Heart left ventricle (tissue), 16 donors: ENCODE measurements at regions not wholly inside any gene's neighbourhood (a gene's known extent, or its start where the extent isn't known, plus 50 kb on each side); places are given as distances from the start of the nearest gene placed in this dataset.

Source experiments
- ATAC-seq, 4 donors: fragments of 200-7000 bp; cut with Tn5 transposase; one replicate each; pipeline ENCODE4 v1.9.1; 2020 to 2022; ENCODE audit warnings: moderate library complexity in 4 of 4, mild to moderate bottlenecking in 3 of 4, moderate number of reproducible peaks in 1 of 4
- DNase-seq, 5 donors: peaks; one replicate each; pipeline ENCODE4 v3.0.0-alpha.2; 2020
- H3K27ac ChIP-seq, 12 donors: fragments of 200-600 bp; sonication (generic) in 4 of 12; one replicate each; pipeline versions ENCODE4 v1.5.0 to v1.8.0; 2016 to 2022; ENCODE audit warnings: mild to moderate bottlenecking in 2 of 12
- H3K27me3 ChIP-seq, 9 donors: fragments of 200-600 bp; sonication (generic) in 2 of 9; one replicate each; pipeline versions ENCODE4 v1.5.1 to v1.8.0; 2016 to 2022; ENCODE audit warnings: mild to moderate bottlenecking in 3 of 9
- H3K36me3 ChIP-seq, 9 donors: fragments of 200-600 bp; sonication (generic) in 2 of 9; one replicate each; pipeline versions ENCODE4 v1.5.0 to v1.8.0; 2018 to 2022; ENCODE audit warnings: mild to moderate bottlenecking in 2 of 9
- H3K4me1 ChIP-seq, 12 donors: fragments of 200-600 bp; sonication (generic) in 4 of 12; one replicate each; pipeline versions ENCODE4 v1.5.0 to v1.8.0; 2016 to 2022; ENCODE audit warnings: mild to moderate bottlenecking in 3 of 12
- H3K4me3 ChIP-seq, 12 donors: fragments of 200-600 bp; sonication (generic) in 4 of 12; one replicate each; pipeline versions ENCODE4 v1.5.0 to v1.8.0; 2017 to 2022; ENCODE audit warnings: mild to moderate bottlenecking in 9 of 12, moderate library complexity in 4 of 12
- H3K9me3 ChIP-seq, 12 donors: fragments of 200-600 bp; sonication (generic) in 4 of 12; one replicate each; pipeline versions ENCODE4 v1.5.0 to v1.8.0; 2016 to 2022; ENCODE audit warnings: mild to moderate bottlenecking in 1 of 12
- POLR2A ChIP-seq, 2 donors: fragments of 450-650 bp; IDR thresholded peaks; one replicate each; pipeline ENCODE4 v1.6.1; 2017; ENCODE audit warnings: antibody characterized with exemption in 2 of 2, mild to moderate bottlenecking in 2 of 2, moderate library complexity in 2 of 2
- WGBS, 4 donors: extraction: QIAGEN DNeasy Blood & Tissue Kit in 2 of 4; methylation state at CpG; one replicate each; pipeline versions ENCODE4 v1.1.5 to v1.1.7; 2013 to 2018; 5-methylcytosine and 5-hydroxymethylcytosine counted together
- intact Hi-C, 10 donors: fragments of 100-400 bp; cut with DNase I; formaldehyde crosslinking; loops; one replicate each; pipeline versions ENCODE4 v1.11.1 to v1.14.2; 2022
- TF ChIP-seq, protein P1 (sequence below), 12 donors: fragments of 200-600 bp; sonication (generic) in 4 of 12; IDR thresholded peaks; one replicate each; pipeline versions ENCODE4 v1.5.0 to v1.8.0; 2018 to 2022; ENCODE audit warnings: antibody characterized with exemption in 12 of 12, mild to moderate bottlenecking in 5 of 12
- donor health status: ischemic (EF 13 %, LVEDD 7.1; RV severe dilation, severe dysfunction).
- donor health status: healthy with polysubstance abuse.
- donor health status: DM: no; HTN: yes; CAD: no.
- donor health status: DM: no; HTN: no; CAD: no.
- donor health status: ischemic (EF 25% LVEDD 6.9; RV normal size, moderate dysfunction).
- donor health status: ischemic (EF 25% LVEDD 5.7; RV mildly dilated, moderate dysfunction).
- donor health status: healthy.
- donor health status: DM: yes; HTN: yes; CAD: no.
- donor health status: ischemic (EF 35%, LVEDD 5.7; RV mildly dilated, moderate dysfunction).
- donor health status: nonischemic (EF 11% LVEDD 7.7; RV severe dilation, severe dysfunction).
- donor health status: DM: yes; HTN: yes; CAD: no.
- donor health status: PGD.
- donor health status: ischemic (EF 29% LVEDD 5.4; RV normal size, mild dysfunction).
- donor health status: nonischemic (EF 23%, LVEDD 6.1; RV moderate dilation, normal function).

DNA sequence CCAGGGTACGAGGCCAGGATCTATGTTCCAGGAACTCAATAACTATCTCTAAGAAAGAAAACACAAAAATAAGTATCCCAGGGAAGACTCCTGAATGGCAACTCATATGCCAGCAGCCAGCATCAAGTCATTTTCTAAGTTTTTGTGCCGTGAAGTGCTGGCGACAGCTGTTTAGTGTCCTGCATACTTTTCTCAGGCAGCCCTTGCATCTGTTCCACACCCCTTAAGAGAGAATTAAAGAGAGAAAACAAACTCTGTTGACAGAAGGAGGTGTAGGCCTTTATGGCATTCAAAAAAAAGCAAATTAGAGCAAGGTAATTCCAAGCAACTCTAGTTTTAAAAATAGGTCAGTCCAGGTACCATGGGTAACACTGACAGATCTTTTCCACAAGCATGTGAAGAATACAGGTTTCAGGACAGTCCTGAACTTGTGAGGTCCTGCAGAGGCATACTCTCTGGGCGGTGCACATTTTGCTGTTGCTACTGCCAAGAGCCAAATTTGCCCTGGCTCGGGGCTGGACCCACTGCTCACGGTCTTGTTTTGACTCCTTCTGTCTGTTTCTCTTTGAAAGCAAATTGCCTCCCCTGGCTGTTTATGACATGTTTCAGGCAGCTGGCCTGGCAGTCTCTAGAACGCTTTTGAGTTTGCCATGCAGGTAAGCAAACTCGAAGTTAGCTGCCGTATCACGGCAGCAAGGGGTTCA lies 252.1 kb upstream of the ADAMTS9 start:
- ATAC-seq: no peak
- no peak for TF ChIP-seq POLR2A (IDR thresholded peaks at IDR 0.05)
- peaks cover 0 to 23% (median 5%) of the 10 kb centered on the region in 12 donors for H3K4me1 ChIP-seq
- H3K4me3 ChIP-seq: no peak overlapping the region
- no peak for DNase-seq
- no peaks in the 10 kb centered on the region for H3K9me3 ChIP-seq
- WGBS, 4 donors: 85 to 90% (median 88%) methylated on average over 10 of the region's 10 CpGs
- H3K36me3 ChIP-seq: no peaks in the 10 kb centered on the region
- no peaks in the 10 kb centered on the region for H3K27me3 ChIP-seq
- intact Hi-C loops: no loop called here
- H3K27ac ChIP-seq: no peak overlapping the region

DNA sequence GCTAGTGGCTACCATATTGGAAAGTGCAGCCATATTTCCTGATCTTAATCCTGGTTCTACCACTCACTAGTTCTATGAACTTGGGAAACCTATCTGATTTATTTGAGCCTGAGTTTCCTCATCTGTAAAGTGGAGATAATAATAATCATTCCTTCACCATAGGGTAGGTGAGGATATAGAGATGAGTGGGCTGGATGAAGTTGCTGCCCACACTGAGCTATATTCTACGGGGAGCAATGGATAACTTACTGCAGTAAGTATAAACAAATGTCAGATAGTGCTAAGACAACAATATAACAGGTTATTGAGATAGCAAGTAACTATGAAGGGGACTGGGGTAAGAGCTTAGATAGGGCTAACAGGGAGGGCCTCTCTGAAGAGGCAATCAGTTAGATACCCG lies 251.5 kb upstream of the ADAMTS9 start:
- peaks cover 0 to 1% (median 0%) of the 10 kb centered on the region in 12 donors for H3K9me3 ChIP-seq
- intact Hi-C loops: no loop called here
- DNase-seq (no peak), ATAC-seq (no peak)
- peaks cover 0 to 17% (median 0%) of the 10 kb centered on the region in 12 donors for H3K4me1 ChIP-seq
- no peak overlapping the region for H3K27ac ChIP-seq
- H3K36me3 ChIP-seq: no peaks in the 10 kb centered on the region
- no peak for TF ChIP-seq POLR2A (IDR thresholded peaks at IDR 0.05)
- TF ChIP-seq, protein P1, sequence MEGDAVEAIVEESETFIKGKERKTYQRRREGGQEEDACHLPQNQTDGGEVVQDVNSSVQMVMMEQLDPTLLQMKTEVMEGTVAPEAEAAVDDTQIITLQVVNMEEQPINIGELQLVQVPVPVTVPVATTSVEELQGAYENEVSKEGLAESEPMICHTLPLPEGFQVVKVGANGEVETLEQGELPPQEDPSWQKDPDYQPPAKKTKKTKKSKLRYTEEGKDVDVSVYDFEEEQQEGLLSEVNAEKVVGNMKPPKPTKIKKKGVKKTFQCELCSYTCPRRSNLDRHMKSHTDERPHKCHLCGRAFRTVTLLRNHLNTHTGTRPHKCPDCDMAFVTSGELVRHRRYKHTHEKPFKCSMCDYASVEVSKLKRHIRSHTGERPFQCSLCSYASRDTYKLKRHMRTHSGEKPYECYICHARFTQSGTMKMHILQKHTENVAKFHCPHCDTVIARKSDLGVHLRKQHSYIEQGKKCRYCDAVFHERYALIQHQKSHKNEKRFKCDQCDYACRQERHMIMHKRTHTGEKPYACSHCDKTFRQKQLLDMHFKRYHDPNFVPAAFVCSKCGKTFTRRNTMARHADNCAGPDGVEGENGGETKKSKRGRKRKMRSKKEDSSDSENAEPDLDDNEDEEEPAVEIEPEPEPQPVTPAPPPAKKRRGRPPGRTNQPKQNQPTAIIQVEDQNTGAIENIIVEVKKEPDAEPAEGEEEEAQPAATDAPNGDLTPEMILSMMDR (IDR thresholded peaks at IDR 0.05): no peak
- WGBS, 4 donors: 35 to 77% (median 67%) methylated on average over 2 of the region's 2 CpGs
- H3K27me3 ChIP-seq: no peaks in the 10 kb centered on the region
- no peak overlapping the region for H3K4me3 ChIP-seq

DNA sequence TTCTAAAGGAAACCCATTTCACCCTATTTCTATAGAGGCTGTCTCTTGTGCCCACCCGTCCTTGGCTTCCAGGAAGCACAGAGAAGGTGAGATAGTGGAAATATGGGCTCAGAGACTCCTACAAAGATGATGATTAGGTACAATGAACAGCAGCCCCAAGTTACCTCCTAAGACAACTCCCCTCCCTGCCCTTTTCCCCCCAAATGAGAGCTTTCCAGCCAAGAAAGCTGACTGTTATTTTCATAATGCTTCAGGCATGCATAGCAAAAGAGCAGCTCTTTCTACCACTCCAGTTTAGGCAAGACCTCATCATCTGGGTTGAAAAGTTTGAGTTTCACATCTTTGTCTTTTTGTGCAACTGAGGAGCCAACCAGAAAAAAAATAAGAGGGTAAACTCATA lies 248.8 kb upstream of the ADAMTS9 start:
- peaks cover 0 to 7% (median 0%) of the 10 kb centered on the region in 12 donors for H3K4me1 ChIP-seq
- no peaks in the 10 kb centered on the region for H3K36me3 ChIP-seq
- TF ChIP-seq, protein P1 (IDR thresholded peaks at IDR 0.05): no peak
- TF ChIP-seq POLR2A (IDR thresholded peaks at IDR 0.05): no peak
- H3K9me3 ChIP-seq: peaks cover 0 to 20% (median 9%) of the 10 kb centered on the region in 12 donors
- intact Hi-C loops: no loop called here
- DNase-seq: no peak
- H3K27me3 ChIP-seq: no peaks in the 10 kb centered on the region
- no peak overlapping the region for H3K4me3 ChIP-seq
- ATAC-seq: no peak
- 69 to 77% (median 72%) methylated on average over 1 of the region's 1 CpG for WGBS, 4 donors
- no peak overlapping the region for H3K27ac ChIP-seq

DNA sequence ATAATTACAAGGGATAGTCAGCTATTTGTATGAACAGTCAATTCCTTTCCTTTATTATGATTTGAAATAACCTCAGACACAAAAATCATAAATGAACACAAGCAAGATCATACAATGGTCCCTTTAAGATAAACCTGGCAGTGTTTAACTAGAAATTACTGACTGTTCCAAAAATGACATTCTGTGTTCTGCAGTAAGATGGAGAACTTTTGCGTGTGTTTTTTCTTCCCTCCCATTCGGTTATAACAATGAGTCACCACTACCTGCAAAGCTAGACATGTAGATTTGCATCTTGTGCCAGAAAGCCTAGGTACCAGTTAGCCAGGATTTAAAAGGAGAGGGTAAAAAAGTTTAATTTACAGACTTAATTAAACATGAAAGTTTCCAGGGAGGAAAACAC lies 248.2 kb upstream of the ADAMTS9 start:
- ATAC-seq (no peak), DNase-seq (no peak)
- 44 to 70% (median 54%) methylated on average over 2 of the region's 2 CpGs for WGBS, 4 donors
- Histone ChIP-seq H3K9me3 (peaks cover 0 to 20% (median 9%) of the 10 kb centered on the region in 12 donors), H3K4me1 (peaks cover 0 to 7% (median 0%) of the 10 kb centered on the region in 12 donors), H3K27me3 (no peaks in the 10 kb centered on the region), H3K36me3 (no peaks in the 10 kb centered on the region), H3K27ac (no peak overlapping the region), H3K4me3 (no peak overlapping the region)
- intact Hi-C loops: no loop called here
- no peak for TF ChIP-seq POLR2A (IDR thresholded peaks at IDR 0.05)
- TF ChIP-seq, protein P1 (IDR thresholded peaks at IDR 0.05): no peak
